ENCODE measurements at regions not wholly inside any gene's neighbourhood (a gene's known extent, or its start where the extent isn't known, plus 50 kb on each side); places are given as distances from the start of the nearest gene placed in this dataset.

DNA sequence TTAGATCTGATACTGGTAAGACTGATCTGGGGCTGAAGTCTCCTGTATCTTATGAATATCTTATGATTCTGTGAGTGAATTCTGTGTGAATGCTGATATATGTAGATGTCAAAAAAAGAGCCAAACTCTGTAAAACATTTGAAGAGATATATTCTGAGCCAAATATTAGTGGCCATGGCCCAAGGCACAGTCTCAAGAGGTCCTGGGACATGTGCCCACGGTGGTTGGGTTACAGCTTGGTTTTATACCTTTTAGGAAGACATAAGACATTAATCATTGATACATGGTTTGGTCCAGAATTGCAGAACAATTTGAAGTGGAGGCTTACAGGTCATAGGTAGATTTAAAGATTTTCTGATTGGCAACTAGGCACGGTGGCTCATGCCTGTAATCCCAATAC lies 118.3 kb downstream of the KCNK1 start:
- TF ChIP-seq, protein P1, sequence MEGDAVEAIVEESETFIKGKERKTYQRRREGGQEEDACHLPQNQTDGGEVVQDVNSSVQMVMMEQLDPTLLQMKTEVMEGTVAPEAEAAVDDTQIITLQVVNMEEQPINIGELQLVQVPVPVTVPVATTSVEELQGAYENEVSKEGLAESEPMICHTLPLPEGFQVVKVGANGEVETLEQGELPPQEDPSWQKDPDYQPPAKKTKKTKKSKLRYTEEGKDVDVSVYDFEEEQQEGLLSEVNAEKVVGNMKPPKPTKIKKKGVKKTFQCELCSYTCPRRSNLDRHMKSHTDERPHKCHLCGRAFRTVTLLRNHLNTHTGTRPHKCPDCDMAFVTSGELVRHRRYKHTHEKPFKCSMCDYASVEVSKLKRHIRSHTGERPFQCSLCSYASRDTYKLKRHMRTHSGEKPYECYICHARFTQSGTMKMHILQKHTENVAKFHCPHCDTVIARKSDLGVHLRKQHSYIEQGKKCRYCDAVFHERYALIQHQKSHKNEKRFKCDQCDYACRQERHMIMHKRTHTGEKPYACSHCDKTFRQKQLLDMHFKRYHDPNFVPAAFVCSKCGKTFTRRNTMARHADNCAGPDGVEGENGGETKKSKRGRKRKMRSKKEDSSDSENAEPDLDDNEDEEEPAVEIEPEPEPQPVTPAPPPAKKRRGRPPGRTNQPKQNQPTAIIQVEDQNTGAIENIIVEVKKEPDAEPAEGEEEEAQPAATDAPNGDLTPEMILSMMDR (IDR thresholded peaks at IDR 0.05; ENCODE audit: insufficient read depth, low read depth, low read length, missing control alignments) = no peak
- H3K4me3 ChIP-seq (ENCODE audit: low read length) = no peak overlapping the region
- DNase-seq (ENCODE audit: low read depth) = no peak

DNA sequence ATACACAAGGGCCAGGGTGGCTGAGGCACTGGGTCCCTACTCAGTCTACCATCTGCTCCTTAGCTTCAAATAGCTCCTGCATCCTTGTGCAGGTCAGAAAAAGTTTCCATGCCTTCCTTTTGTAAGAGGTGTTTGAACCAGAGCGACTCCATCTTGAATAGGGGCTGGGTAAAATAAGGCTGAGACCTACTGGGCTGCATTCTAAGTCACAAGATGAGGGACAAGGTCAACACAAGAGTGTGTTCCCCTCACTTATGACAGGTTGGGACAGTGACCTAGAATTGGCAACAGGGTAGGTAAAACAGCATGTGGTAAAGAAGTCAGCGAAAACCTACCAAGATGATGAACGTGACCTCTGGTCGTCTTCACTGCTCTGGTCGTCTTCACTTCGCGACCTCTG lies 120.5 kb downstream of the KCNK1 start:
- DNase-seq (ENCODE audit: low read depth) = no peak
- H3K4me3 ChIP-seq (ENCODE audit: low read length) = no peak overlapping the region
- TF ChIP-seq, protein P1 (IDR thresholded peaks at IDR 0.05; ENCODE audit: insufficient read depth, low read depth, low read length, missing control alignments) = no peak

DNA sequence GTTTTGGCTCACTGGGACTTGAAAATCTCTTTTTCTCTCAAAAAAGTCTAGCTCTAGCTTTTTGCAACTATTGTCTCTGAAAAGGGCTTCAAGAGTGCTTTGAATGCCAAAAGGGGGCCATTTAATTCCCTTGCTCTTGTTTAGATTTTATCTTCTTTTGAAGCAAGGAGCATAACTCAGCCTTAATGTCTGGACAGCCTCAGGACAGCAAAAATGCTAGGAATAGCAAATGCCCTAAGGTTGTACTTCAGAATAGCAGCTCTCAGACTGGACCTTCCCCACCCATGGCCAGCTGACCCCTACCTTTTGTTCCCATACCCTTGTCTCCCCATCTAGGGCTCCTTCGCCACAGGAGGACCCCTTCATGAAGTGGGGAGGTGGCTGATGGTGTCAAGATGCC lies 121.4 kb downstream of the KCNK1 start:
- TF ChIP-seq, protein P1 (IDR thresholded peaks at IDR 0.05; ENCODE audit: insufficient read depth, low read depth, low read length, missing control alignments) = no peak
- no peak for DNase-seq (ENCODE audit: low read depth)
- H3K4me3 ChIP-seq (ENCODE audit: low read length) = no peak overlapping the region

DNA sequence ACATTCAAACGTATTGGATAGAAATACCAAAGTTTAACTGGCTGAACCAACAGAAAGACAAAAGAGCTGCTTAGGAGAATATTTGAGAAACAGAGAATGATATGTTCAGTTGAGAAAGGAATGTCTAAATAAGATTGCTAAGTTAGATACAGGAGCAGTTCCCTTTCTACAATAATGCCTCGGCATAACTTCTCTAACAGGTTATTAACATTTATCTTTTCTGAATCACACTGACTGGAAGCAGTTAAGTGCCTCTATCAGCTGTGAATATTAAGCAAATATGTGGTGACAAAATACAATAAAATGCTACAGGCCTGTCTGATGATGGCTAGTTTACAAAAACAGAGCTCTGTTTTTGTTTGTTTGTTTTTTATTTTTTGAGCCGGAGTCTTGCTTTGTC lies 121.9 kb downstream of the KCNK1 start:
- TF ChIP-seq, protein P1 (IDR thresholded peaks at IDR 0.05; ENCODE audit: insufficient read depth, low read depth, low read length, missing control alignments) = no peak
- no peak overlapping the region for H3K4me3 ChIP-seq (ENCODE audit: low read length)
- DNase-seq (ENCODE audit: low read depth) = no peak

DNA sequence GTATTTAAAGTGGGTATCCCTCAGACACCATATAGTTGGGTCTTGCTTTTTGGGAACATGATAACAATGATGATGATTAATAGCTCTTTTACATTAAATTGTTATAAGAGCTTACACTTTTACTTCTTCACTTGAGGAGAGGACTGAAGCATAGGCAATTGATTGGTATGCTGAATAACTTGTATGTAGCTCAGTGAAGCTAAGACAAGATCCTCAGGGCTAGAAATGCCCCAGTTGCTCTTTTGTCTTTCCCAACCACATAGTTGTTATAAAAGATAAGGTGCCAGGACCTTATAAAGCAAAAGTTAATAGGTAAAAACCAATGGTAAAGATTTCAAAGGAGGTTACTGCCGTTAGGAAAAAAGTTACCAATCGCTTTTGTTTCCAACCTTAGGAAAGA lies 123.4 kb downstream of the KCNK1 start:
- TF ChIP-seq, protein P1 (IDR thresholded peaks at IDR 0.05; ENCODE audit: insufficient read depth, low read depth, low read length, missing control alignments) = no peak
- DNase-seq (ENCODE audit: low read depth) = no peak
- no peak overlapping the region for H3K4me3 ChIP-seq (ENCODE audit: low read length)

DNA sequence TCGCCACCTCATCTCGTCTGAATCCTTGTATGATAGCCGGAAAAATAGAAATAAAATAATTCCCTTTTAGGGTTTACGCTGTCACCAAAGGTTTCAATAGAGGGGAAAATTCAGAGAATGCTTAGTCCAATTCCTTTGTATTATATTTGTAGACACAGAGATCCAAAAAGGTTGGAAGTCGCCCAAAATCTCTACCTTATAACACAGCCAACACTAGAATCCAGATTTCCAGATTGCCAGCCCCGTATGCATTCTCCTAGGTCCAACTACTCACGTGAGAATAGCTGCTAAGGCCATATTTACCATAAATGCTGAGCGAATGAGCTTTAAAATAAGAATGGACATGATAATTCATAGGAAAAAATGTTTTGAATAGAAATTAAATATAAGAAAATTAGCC lies 124.5 kb downstream of the KCNK1 start:
- TF ChIP-seq, protein P1 (IDR thresholded peaks at IDR 0.05; ENCODE audit: insufficient read depth, low read depth, low read length, missing control alignments) = no peak
- DNase-seq (ENCODE audit: low read depth) = no peak
- no peak overlapping the region for H3K4me3 ChIP-seq (ENCODE audit: low read length)

DNA sequence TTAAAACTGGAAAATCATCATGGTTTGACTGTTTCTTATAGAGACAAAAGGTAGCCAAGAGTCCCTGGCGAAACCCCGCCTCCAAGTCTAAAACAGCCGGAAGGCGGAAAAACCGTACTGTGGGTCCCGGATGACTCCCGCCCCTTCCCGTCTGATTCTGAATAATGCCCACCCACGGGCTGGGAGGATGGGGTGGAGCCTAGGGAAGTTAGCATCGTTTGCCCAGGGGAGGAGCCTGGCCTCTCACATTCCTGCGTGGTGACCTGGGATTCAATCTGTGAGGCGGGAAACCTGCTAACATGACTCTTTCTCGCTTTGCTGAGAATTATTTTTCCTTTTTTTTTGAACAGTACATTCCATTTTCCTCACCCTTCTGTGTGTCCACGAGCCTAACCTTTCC lies 124.9 kb downstream of the KCNK1 start:
- H3K4me3 ChIP-seq (ENCODE audit: low read length) = no peak overlapping the region
- DNase-seq (ENCODE audit: low read depth) = no peak
- TF ChIP-seq, protein P1 (IDR thresholded peaks at IDR 0.05; ENCODE audit: insufficient read depth, low read depth, low read length, missing control alignments) = no peak

All from epithelial cell of esophagus (primary cell).